ENCODE measurements at regions not wholly inside any gene's neighbourhood (a gene's known extent, or its start where the extent isn't known, plus 50 kb on each side); places are given as distances from the start of the nearest gene placed in this dataset.

- Histone ChIP-seq H3K4me1 (no peaks in the 10 kb centered on the region), H3K27me3 (no peaks in the 10 kb centered on the region), H3K36me3 (no peaks in the 10 kb centered on the region), H3K4me3 (no peak overlapping the region), H3K9me3 (no peaks in the 10 kb centered on the region), H3K27ac (no peak overlapping the region)
- DNase-seq (ENCODE audit: low spot score) = no peak
- TF ChIP-seq CTCF (IDR thresholded peaks at IDR 0.05) = no peak
Measured at GRCh38 chr6:51062166-51062722, 243.6 kb downstream of the TFAP2B start.

- no peak overlapping the region for H3K27ac ChIP-seq
- H3K4me3 ChIP-seq = no peak overlapping the region
- H3K36me3 ChIP-seq = no peaks in the 10 kb centered on the region
- DNase-seq (ENCODE audit: low spot score) = no peak
- no peaks in the 10 kb centered on the region for H3K27me3 ChIP-seq
- TF ChIP-seq CTCF (IDR thresholded peaks at IDR 0.05) = no peak
- H3K4me1 ChIP-seq = no peaks in the 10 kb centered on the region
- peaks cover 0 to 7% of the 10 kb centered on the region in 2 donors for H3K9me3 ChIP-seq
Measured at GRCh38 chr6:51077821-51078518, 259.3 kb downstream of the TFAP2B start.

GRCh38 chr6:51090343-51090742 lies 271.7 kb downstream of the TFAP2B start:
- H3K9me3 ChIP-seq = peaks cover 0 to 19% of the 10 kb centered on the region in 2 donors
- no peak for TF ChIP-seq CTCF (IDR thresholded peaks at IDR 0.05)
- no peaks in the 10 kb centered on the region for H3K4me1 ChIP-seq
- H3K27ac ChIP-seq = no peak overlapping the region
- no peaks in the 10 kb centered on the region for H3K27me3 ChIP-seq
- H3K4me3 ChIP-seq = no peak overlapping the region
- no peaks in the 10 kb centered on the region for H3K36me3 ChIP-seq
- DNase-seq (ENCODE audit: low spot score) = no peak

- H3K9me3 ChIP-seq = peaks cover 0 to 19% of the 10 kb centered on the region in 2 donors
- H3K36me3 ChIP-seq = no peaks in the 10 kb centered on the region
- no peaks in the 10 kb centered on the region for H3K27me3 ChIP-seq
- no peak overlapping the region for H3K27ac ChIP-seq
- no peak for DNase-seq (ENCODE audit: low spot score)
- H3K4me1 ChIP-seq = no peaks in the 10 kb centered on the region
- TF ChIP-seq CTCF (IDR thresholded peaks at IDR 0.05) = no peak
- H3K4me3 ChIP-seq = no peak overlapping the region
Measured at GRCh38 chr6:51093871-51094270, 275.2 kb downstream of the TFAP2B start.

- Histone ChIP-seq H3K27me3 (no peaks in the 10 kb centered on the region), H3K9me3 (peaks cover 0 to 19% of the 10 kb centered on the region in 2 donors), H3K4me3 (no peak overlapping the region), H3K4me1 (no peaks in the 10 kb centered on the region), H3K36me3 (no peaks in the 10 kb centered on the region), H3K27ac (no peak overlapping the region)
- DNase-seq (ENCODE audit: low spot score) = no peak
- TF ChIP-seq CTCF (IDR thresholded peaks at IDR 0.05) = no peak
Measured at GRCh38 chr6:51094271-51094670, 275.6 kb downstream of the TFAP2B start.

DNA sequence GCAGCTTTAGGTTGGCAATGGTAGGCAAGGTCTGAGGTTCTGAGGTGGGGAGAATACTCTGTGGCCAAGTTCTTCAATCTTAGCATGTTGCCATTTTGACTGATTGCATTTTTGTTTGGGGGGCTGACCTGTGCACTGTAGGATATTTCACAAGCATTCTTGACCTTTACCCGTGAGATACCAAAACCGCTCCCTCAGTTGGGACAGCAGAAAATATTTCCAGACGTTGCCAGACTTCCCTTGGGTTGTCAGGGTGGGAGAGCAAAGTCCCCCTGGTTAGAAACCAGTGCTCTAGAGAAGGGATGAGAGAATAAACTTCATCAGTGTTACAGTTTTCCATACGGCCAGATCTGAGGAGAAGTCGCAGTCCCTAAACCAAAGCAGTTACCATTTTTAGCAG lies 279.6 kb downstream of the TFAP2B start:
- H3K4me3 ChIP-seq = no peak overlapping the region
- H3K4me1 ChIP-seq = no peaks in the 10 kb centered on the region
- no peak overlapping the region for H3K27ac ChIP-seq
- no peaks in the 10 kb centered on the region for H3K9me3 ChIP-seq
- H3K36me3 ChIP-seq = no peaks in the 10 kb centered on the region
- no peak for TF ChIP-seq CTCF (IDR thresholded peaks at IDR 0.05)
- H3K27me3 ChIP-seq = no peaks in the 10 kb centered on the region
- no peak for DNase-seq (ENCODE audit: low spot score)
